SJCRH30 (cell line): ENCODE measurements at regions not wholly inside any gene's neighbourhood (a gene's known extent, or its start where the extent isn't known, plus 50 kb on each side); places are given as distances from the start of the nearest gene placed in this dataset.

ENCODE experiments used
- DNase-seq, 2 experiments: peaks; one replicate each; pipeline ENCODE4 v3.0.0-alpha.2; 2015 to 2020
- H3K27ac ChIP-seq: fragments of 250-450 bp; sonication (Bioruptor Pico); 2 replicates; pipeline ENCODE4 v1.5.1; 2020; ENCODE audit warnings: mild to moderate bottlenecking, moderate library complexity
- H3K27me3 ChIP-seq: fragments of 250-450 bp; sonication (Bioruptor Pico); 2 replicates; pipeline ENCODE4 v1.5.1; 2020; ENCODE audit warnings: mild to moderate bottlenecking, moderate library complexity
- H3K36me3 ChIP-seq: fragments of 250-450 bp; sonication (Bioruptor Pico); 2 replicates; pipeline ENCODE4 v1.5.1; 2020; ENCODE audit warnings: mild to moderate bottlenecking, moderate library complexity
- H3K4me1 ChIP-seq: fragments of 250-450 bp; sonication (Bioruptor Pico); 2 replicates; pipeline ENCODE4 v1.5.1; 2020; ENCODE audit warnings: mild to moderate bottlenecking, moderate library complexity
- H3K4me3 ChIP-seq: fragments of 250-450 bp; sonication (Bioruptor Pico); 2 replicates; pipeline ENCODE4 v1.5.1; 2020; ENCODE audit warnings: mild to moderate bottlenecking, moderate library complexity
- H3K9me3 ChIP-seq: fragments of 250-450 bp; sonication (Bioruptor Pico); replicated peaks from 2 replicates; pipeline ENCODE4 v1.5.1; 2020; ENCODE audit warnings: mild to moderate bottlenecking, moderate library complexity

- H3K36me3 ChIP-seq: no peaks in the 10 kb centered on the region
- DNase-seq: peak in 1 of 2 experiments; percentile 17
- no peaks in the 10 kb centered on the region for H3K9me3 ChIP-seq
- no peaks in the 10 kb centered on the region for H3K27me3 ChIP-seq
- no peak overlapping the region for H3K4me3 ChIP-seq
- H3K27ac ChIP-seq: no peak overlapping the region; the same call in 1 of the 2 replicates
- peaks cover 9% of the 10 kb centered on the region for H3K4me1 ChIP-seq
Measured at GRCh38 chr11:112589155-112589554, 328.5 kb upstream of the PLET1 start.

- no peak overlapping the region for H3K27ac ChIP-seq
- no peak overlapping the region for H3K4me3 ChIP-seq
- DNase-seq: no peak
- no peaks in the 10 kb centered on the region for H3K36me3 ChIP-seq
- no peaks in the 10 kb centered on the region for H3K27me3 ChIP-seq
- peaks cover 9% of the 10 kb centered on the region for H3K4me1 ChIP-seq
- no peaks in the 10 kb centered on the region for H3K9me3 ChIP-seq
Measured at GRCh38 chr11:112590764-112591163, 330.1 kb upstream of the PLET1 start.

DNA sequence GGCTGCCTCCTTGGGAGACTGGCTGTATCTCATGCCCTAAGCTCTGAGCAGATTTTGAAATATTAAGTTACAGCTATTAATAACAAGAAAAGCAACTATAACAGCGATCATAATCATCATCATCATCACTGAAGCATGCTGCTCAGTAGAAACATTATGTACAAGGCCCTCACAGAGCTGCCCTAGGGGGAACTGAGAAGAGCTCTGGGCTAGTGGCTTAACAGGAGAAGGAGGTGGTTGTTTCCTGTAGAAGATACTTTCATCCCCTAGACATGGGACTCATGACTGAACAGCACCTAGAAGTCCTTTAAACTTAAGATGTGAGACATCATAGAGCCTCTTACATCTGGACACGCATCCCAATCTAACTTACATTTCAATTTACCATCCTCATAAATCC is 332.8 kb upstream of the PLET1 start:
- H3K9me3 ChIP-seq: no peaks in the 10 kb centered on the region
- no peaks in the 10 kb centered on the region for H3K27me3 ChIP-seq
- no peaks in the 10 kb centered on the region for H3K36me3 ChIP-seq

DNA sequence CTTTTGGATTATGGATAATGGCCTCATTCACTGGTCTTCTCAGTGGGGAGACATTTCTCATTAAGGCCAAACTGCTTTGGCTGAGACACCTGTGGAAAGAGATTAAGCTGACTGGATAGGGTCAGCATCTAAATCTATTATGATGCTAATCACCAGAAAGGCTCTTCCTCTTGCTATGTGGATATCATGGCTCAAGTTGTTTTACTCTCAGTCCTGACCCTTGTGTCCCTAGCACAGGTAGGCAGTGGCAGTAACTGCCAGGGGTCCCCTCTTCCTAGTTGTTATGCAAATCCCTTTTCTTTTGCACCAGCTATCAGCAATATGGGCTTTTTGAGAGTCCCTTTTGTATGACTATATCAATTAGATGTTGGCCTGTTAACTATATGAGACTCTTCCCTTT is 335.7 kb upstream of the PLET1 start:
- no peaks in the 10 kb centered on the region for H3K4me1 ChIP-seq
- H3K27me3 ChIP-seq: no peaks in the 10 kb centered on the region
- no peak overlapping the region for H3K27ac ChIP-seq
- H3K36me3 ChIP-seq: no peaks in the 10 kb centered on the region
- H3K9me3 ChIP-seq: no peaks in the 10 kb centered on the region
- no peak for DNase-seq
- H3K4me3 ChIP-seq: no peak overlapping the region

More for the DNA sequence above, 332.8 kb upstream of the PLET1 start:
- DNase-seq: no peak
- Histone ChIP-seq H3K4me3 (no peak overlapping the region), H3K4me1 (peaks cover 9% of the 10 kb centered on the region), H3K27ac (no peak overlapping the region)

DNA sequence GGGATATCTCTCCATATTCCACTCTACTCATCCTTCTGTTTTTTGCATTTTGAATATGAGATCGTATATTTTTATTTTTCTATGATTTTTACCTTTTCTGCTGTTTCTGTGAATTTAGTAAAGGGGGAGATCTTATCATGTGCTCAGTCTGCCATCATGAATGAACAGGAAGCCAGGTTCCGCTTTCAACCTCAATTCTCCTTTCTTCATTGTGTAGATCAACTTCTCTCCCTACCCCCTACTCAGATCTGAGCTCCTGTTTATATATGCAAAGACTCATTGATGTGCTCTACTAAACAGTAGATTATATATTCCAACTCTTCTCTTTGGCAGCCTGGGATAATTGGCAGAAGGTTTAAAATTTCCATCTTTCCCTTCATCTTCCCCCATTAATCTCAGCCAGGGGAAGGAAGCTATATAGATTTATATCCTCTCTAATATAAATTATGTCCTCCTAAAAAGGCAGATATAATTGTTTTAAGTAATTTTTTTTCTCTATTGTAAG is 336.7 kb upstream of the PLET1 start:
- no peak for DNase-seq
- Histone ChIP-seq H3K36me3 (no peaks in the 10 kb centered on the region), H3K27me3 (no peaks in the 10 kb centered on the region), H3K27ac (no peak overlapping the region), H3K4me1 (no peaks in the 10 kb centered on the region), H3K9me3 (no peaks in the 10 kb centered on the region), H3K4me3 (no peak overlapping the region)

- Histone ChIP-seq H3K4me3 (no peak overlapping the region), H3K36me3 (no peaks in the 10 kb centered on the region), H3K4me1 (no peaks in the 10 kb centered on the region), H3K9me3 (no peaks in the 10 kb centered on the region), H3K27ac (no peak overlapping the region), H3K27me3 (no peaks in the 10 kb centered on the region)
- no peak for DNase-seq
Measured at GRCh38 chr11:112599265-112599664, 338.6 kb upstream of the PLET1 start.

DNA sequence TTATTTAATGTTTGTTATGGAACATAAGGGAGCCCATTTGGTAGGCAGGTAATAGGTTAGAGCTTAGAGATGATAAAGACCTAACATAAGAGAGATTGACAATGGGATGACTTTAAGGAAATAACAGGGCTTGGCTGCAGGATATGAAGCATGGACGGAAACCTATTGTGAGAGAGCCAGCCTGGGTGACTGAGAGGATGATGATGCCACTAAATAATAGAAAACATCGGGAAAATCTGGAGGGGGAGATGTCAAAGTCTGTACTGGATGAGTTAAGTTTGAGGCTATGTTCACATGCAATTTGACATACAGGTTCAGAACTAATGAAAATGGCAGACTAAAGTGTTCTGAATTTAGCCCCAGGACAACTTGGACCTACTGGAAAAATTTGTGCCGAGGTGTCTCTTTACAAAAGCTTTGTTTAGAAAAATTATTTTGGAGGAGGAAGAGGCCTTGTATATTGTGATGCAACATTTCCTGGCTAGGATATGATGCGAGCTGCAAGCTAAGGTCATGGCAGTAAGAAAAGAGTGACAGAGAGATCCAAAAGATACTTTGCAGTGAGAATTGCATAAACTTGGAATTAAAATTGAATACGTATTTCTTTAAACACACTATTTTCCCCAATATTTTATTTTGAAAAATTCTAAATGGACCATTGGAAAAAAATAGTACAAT is 339.3 kb upstream of the PLET1 start:
- Histone ChIP-seq H3K4me1 (no peaks in the 10 kb centered on the region), H3K27me3 (no peaks in the 10 kb centered on the region), H3K27ac (no peak overlapping the region), H3K36me3 (no peaks in the 10 kb centered on the region), H3K4me3 (no peak overlapping the region), H3K9me3 (no peaks in the 10 kb centered on the region)
- no peak for DNase-seq

DNA sequence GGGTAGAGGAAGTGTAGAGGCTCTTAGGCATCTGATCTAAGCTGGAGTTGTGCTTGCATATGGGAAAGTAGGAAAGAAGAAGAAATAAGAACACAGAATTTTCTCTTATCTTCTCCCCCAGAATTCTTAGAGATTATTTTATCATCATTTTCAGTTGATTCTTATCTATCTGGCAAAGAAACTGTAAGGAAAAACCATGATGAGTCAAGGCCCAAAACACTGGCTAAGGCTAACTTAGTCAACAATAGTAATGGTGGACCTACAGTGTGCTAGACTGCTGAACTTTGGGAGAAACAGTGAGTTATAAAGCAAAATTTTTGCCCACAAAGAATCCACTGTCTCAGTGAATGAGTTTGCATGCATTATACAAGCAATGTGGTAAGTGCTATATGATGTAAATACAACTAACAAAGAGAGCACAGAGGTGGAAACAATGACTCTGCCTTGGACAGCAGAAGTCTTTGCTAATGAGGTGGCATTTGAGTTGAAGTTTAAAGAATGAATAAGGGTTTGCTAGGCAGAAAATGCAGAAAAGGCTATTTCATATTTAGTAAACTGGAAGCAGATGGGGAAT is 344.5 kb upstream of the PLET1 start:
- DNase-seq: no peak
- Histone ChIP-seq H3K27me3 (no peaks in the 10 kb centered on the region), H3K36me3 (no peaks in the 10 kb centered on the region), H3K27ac (no peak overlapping the region), H3K4me1 (no peaks in the 10 kb centered on the region), H3K9me3 (no peaks in the 10 kb centered on the region), H3K4me3 (no peak overlapping the region)

- H3K4me1 ChIP-seq: peaks cover 8% of the 10 kb centered on the region
- H3K4me3 ChIP-seq: no peak overlapping the region
- no peaks in the 10 kb centered on the region for H3K27me3 ChIP-seq
Measured at GRCh38 chr11:112606656-112607055, 346.0 kb upstream of the PLET1 start.

DNA sequence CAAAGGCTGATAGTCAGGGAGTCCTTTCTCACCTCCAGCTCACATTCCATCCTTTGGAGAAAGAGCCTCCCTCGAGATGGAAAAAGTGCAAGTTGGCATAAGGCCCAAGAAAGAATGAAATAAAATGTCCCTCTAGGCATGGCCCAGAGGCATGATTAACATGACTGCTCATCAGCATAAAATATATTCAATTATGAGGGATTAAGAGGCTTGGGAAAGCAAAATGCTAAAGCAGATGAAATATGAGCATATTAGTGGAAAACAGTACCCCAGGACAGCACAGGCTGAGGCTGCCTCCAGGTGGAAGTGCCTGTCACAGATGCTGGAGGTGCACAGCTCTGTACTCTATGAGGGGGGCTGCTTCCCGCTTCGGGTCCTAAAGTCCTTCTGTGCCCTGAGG is 347.8 kb upstream of the PLET1 start:
- Histone ChIP-seq H3K27me3 (no peaks in the 10 kb centered on the region), H3K36me3 (no peaks in the 10 kb centered on the region), H3K27ac (no peak overlapping the region), H3K4me1 (peaks cover 24% of the 10 kb centered on the region), H3K9me3 (no peaks in the 10 kb centered on the region), H3K4me3 (no peak overlapping the region)
- no peak for DNase-seq

More at GRCh38 chr11:112606656-112607055, 346.0 kb upstream of the PLET1 start:
- no peak for DNase-seq
- H3K36me3 ChIP-seq: no peaks in the 10 kb centered on the region
- no peak overlapping the region for H3K27ac ChIP-seq
- no peaks in the 10 kb centered on the region for H3K9me3 ChIP-seq

DNA sequence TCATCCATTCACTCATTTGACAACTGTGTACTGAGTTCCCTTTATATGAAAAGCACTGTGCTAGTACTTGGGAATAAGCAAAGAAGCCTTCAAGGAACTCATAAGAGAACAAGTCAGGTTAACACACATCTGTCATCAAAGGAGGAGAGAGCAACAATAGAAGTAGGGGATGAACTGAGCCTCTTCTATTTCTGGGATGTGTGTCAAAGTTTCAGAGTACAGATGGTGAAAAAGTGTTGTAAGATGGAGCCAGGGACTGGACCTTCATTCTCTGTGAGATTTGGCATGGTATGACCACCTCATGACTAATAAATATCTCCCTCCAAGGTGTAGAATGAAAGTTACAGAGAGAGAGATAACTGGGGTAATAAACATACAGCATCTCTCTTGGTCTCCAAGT is 349.8 kb upstream of the PLET1 start:
- no peak for DNase-seq
- Histone ChIP-seq H3K9me3 (no peaks in the 10 kb centered on the region), H3K27me3 (no peaks in the 10 kb centered on the region), H3K36me3 (no peaks in the 10 kb centered on the region), H3K27ac (no peak overlapping the region), H3K4me3 (no peak overlapping the region), H3K4me1 (peaks cover 27% of the 10 kb centered on the region)

DNA sequence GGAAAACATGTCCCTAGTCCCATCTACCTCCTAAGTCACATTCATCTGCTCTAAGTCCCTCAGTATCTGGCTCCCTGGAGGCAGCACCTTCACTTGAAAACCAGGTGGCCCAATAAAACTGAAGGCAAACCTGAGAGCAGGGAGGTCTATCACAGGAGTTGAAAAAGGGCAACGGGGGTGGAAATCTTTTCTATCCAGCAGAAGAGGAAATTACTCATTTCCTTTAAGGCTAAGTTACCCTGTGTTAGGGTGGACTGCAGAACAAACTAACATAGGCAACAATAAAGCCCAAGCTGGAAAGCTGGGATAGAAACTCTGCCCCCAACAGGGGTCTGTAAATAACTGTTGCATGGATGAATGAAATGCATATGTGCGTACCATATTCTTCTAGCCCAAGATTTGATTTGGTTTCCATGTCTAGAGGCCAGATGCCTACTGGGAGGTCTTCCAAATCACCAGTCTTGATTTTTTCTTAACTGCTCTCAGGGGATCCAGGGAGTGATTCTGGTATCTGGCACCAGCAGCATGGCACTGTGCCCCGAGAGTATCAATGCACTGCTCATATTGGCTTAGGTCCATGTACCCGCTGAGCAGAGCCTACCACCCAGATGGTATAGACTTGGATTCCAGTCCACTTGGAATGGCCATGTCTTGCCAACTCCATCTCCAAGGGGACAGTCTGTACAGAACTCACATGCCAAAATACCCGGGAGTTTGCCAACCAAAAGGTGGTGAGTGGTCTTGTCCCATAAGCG is 350.0 kb upstream of the NCAM1 start:
- Histone ChIP-seq H3K36me3 (no peaks in the 10 kb centered on the region), H3K4me1 (peaks cover 27% of the 10 kb centered on the region), H3K4me3 (no peak overlapping the region), H3K27me3 (no peaks in the 10 kb centered on the region), H3K27ac (no peak overlapping the region), H3K9me3 (no peaks in the 10 kb centered on the region)
- DNase-seq: no peak

- Histone ChIP-seq H3K27ac (no peak overlapping the region), H3K4me1 (peaks cover 27% of the 10 kb centered on the region)
Measured at GRCh38 chr11:112611771-112612170, 349.4 kb upstream of the NCAM1 start.

GRCh38 chr11:112612250-112612849 is 348.9 kb upstream of the NCAM1 start:
- peak; percentile 70 to 78 for DNase-seq
- no peaks in the 10 kb centered on the region for H3K27me3 ChIP-seq
- H3K4me3 ChIP-seq: peak overlapping the region; percentile 39; the same call in 1 of the 2 replicates
- no peaks in the 10 kb centered on the region for H3K36me3 ChIP-seq
- peak overlapping the region; percentile 68 for H3K27ac ChIP-seq
- H3K9me3 ChIP-seq: no peaks in the 10 kb centered on the region
- peaks cover 27% of the 10 kb centered on the region for H3K4me1 ChIP-seq

More at GRCh38 chr11:112611771-112612170, 349.4 kb upstream of the NCAM1 start:
- H3K36me3 ChIP-seq: no peaks in the 10 kb centered on the region
- no peaks in the 10 kb centered on the region for H3K27me3 ChIP-seq
- DNase-seq: no peak
- no peaks in the 10 kb centered on the region for H3K9me3 ChIP-seq
- peak overlapping the region; percentile 39; the same call in 1 of the 2 replicates for H3K4me3 ChIP-seq
